ENCODE measurements at regions not wholly inside any gene's neighbourhood (a gene's known extent, or its start where the extent isn't known, plus 50 kb on each side); places are given as distances from the start of the nearest gene placed in this dataset.

DNA sequence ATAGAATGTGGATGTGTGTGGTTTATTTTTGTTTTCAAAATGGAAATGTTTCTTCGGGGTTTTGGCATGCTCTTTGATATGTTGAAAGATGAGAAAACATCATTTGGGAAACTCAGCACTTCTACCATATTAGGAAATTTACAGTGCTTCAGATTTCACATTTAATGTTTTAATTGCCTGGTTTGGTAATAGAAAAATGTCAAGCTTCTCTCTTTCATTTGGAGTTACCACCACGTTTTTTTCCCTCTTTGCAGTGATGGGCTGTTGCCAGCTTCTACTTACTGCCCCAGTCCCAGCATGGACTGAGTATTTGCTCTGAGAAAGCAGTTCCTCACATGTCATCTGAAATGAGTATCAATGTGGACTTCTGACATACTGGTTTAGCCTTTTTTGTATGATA is 267.7 kb downstream of the PRL start:
- Histone ChIP-seq H2AFZ (ENCODE audit: insufficient read depth, low read length, poor library complexity) (no peak overlapping the region), H3K23ac (ENCODE audit: low read length) (no peak overlapping the region), H3K36me3 (ENCODE audit: control insufficient read depth in 1 of 2, insufficient read depth in 2 of 2, low read length in 2 of 2) (no peaks in the 10 kb centered on the region), H3K14ac (ENCODE audit: low read length) (no peak overlapping the region), H3K27me3 (ENCODE audit: insufficient read depth, low read length) (no peaks in the 10 kb centered on the region), H2BK12ac (ENCODE audit: low read length) (no peak overlapping the region), H2BK5ac (ENCODE audit: low read depth, low read length, poor library complexity) (no peak overlapping the region), H3K9me3 (ENCODE audit: insufficient read depth, low read depth, low read length) (no peaks in the 10 kb centered on the region), H3K9ac (ENCODE audit: low read length) (no peak overlapping the region), H3K79me2 (ENCODE audit: control insufficient read depth, insufficient read depth, low read length, poor library complexity) (peaks cover 3% of the 10 kb centered on the region), H4K8ac (ENCODE audit: low read depth, low read length) (no peak overlapping the region), H3K27ac (ENCODE audit: low read depth, low read length) (peak overlapping the region; percentile 43), H3K79me1 (ENCODE audit: low read length) (peaks cover 22% of the 10 kb centered on the region), H2BK120ac (ENCODE audit: insufficient read depth, low read length, poor library complexity) (no peak overlapping the region), H3K4ac (ENCODE audit: low read depth, low read length) (no peak overlapping the region), H4K12ac (ENCODE audit: low read depth, low read length) (no peak overlapping the region), H3K18ac (ENCODE audit: low read length) (no peak overlapping the region), H3K4me1 (ENCODE audit: control insufficient read depth in 1 of 2, insufficient read depth in 2 of 2, low read length in 2 of 2) (peaks cover 9 to 11% of the 10 kb centered on the region in 2 experiments), H2AK5ac (ENCODE audit: low read length) (no peak overlapping the region), H3K4me3 (ENCODE audit: low read depth, low read length) (no peak overlapping the region), H4K91ac (ENCODE audit: low read depth, low read length) (no peak overlapping the region), H3K4me2 (ENCODE audit: low read length) (no peak overlapping the region)
- DNase-seq, result no peak
- WGBS (ENCODE audit: extremely low coverage, insufficient coverage, insufficient read length), result no CpG with 5 or more reads among the region's 2 CpGs

DNA sequence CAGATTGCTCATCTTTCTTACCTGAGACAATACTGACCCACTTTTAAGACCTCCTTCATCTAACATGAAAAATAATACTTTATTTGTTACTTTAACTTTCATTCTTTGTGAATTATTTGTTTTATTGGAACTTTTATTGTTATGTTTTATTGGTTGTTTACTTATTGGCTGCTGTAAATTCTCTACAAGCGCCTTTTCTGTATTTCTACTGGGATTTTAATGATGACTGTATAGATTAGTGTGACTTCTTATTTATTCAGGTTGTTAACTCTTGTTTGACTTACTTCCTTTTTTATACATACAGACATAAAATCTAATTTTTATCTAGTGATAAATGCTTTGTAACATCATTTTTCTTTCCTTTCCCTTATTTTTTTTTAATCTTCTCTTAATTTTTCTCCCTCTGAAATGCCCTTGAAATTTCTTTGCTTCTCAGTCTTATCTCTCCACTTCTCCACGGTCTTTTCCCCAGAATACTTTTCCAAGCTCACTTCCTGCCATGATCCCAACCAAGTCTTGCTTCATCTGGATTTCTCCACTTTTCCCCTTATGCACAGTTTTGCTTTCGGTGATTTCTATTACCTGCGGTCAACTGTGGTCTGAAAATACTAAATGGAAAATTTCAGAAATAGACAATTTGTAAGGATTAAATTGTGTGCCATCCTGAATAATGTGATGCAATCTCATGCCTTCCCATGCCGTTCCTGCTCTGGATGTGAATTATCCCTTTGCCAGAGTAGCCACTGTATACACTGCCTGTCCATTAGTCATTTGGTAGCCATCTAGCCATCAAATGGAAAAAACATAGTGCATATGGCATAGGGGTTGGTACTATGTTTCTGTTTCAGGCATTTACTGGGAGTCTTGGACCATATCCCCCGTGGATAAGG is 265.9 kb downstream of the PRL start:
- no peak overlapping the region for H2BK12ac ChIP-seq (ENCODE audit: low read length)
- no peaks in the 10 kb centered on the region for H3K36me3 ChIP-seq (ENCODE audit: control insufficient read depth in 1 of 2, insufficient read depth in 2 of 2, low read length in 2 of 2)
- no peak overlapping the region for H3K18ac ChIP-seq (ENCODE audit: low read length)
- no peak overlapping the region for H3K9ac ChIP-seq (ENCODE audit: low read length)
- no peak overlapping the region for H2AK5ac ChIP-seq (ENCODE audit: low read length)
- H3K4ac ChIP-seq (ENCODE audit: low read depth, low read length), result no peak overlapping the region
- H4K8ac ChIP-seq (ENCODE audit: low read depth, low read length), result no peak overlapping the region
- no peak for DNase-seq
- no peak overlapping the region for H4K12ac ChIP-seq (ENCODE audit: low read depth, low read length)
- H3K4me3 ChIP-seq (ENCODE audit: low read depth, low read length), result no peak overlapping the region
- no peak overlapping the region for H3K14ac ChIP-seq (ENCODE audit: low read length)
- WGBS (ENCODE audit: extremely low coverage, insufficient coverage, insufficient read length), result no CpG with 5 or more reads among the region's 6 CpGs
- H2BK120ac ChIP-seq (ENCODE audit: insufficient read depth, low read length, poor library complexity), result no peak overlapping the region
- no peak overlapping the region for H3K27ac ChIP-seq (ENCODE audit: low read depth, low read length)
- peaks cover 25% of the 10 kb centered on the region for H3K79me1 ChIP-seq (ENCODE audit: low read length)
- H3K9me3 ChIP-seq (ENCODE audit: insufficient read depth, low read depth, low read length), result no peaks in the 10 kb centered on the region
- H3K79me2 ChIP-seq (ENCODE audit: control insufficient read depth, insufficient read depth, low read length, poor library complexity), result peaks cover 4% of the 10 kb centered on the region
- no peak overlapping the region for H3K23ac ChIP-seq (ENCODE audit: low read length)
- no peak overlapping the region for H4K91ac ChIP-seq (ENCODE audit: low read depth, low read length)
- H3K4me1 ChIP-seq (ENCODE audit: control insufficient read depth in 1 of 2, insufficient read depth in 2 of 2, low read length in 2 of 2), result peaks cover 12 to 16% of the 10 kb centered on the region in 2 experiments
- no peak overlapping the region for H2AFZ ChIP-seq (ENCODE audit: insufficient read depth, low read length, poor library complexity)
- no peak overlapping the region for H2BK5ac ChIP-seq (ENCODE audit: low read depth, low read length, poor library complexity)
- H3K27me3 ChIP-seq (ENCODE audit: insufficient read depth, low read length), result no peaks in the 10 kb centered on the region
- no peak overlapping the region for H3K4me2 ChIP-seq (ENCODE audit: low read length)

DNA sequence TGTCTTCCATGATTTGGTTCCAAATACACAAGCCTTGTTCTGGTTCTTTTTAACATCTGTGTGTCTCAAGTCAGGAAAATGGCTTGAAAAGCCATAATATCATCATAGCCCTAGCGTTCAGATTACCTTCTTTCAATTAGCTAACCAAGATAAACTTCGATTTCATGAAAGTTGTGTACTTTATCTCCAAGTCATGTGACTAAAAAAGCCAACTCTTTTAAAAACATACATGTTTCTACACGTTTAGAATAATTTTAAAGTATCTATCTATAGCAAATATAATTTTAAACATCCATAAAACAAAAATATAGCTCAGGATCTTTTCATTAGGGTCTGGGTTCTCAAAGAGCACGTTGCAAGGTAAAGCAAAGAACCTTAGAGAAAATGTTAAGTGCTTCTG is 261.1 kb downstream of the PRL start:
- H3K79me2 ChIP-seq (ENCODE audit: control insufficient read depth, insufficient read depth, low read length, poor library complexity), result peaks cover 4% of the 10 kb centered on the region
- no peak overlapping the region for H4K8ac ChIP-seq (ENCODE audit: low read depth, low read length)
- no peak overlapping the region for H3K4me3 ChIP-seq (ENCODE audit: low read depth, low read length)
- peaks cover 24% of the 10 kb centered on the region for H3K79me1 ChIP-seq (ENCODE audit: low read length)
- peak overlapping the region; percentile 90 for H3K27ac ChIP-seq (ENCODE audit: low read depth, low read length)
- no peak overlapping the region for H2AFZ ChIP-seq (ENCODE audit: insufficient read depth, low read length, poor library complexity)
- H3K27me3 ChIP-seq (ENCODE audit: insufficient read depth, low read length), result no peaks in the 10 kb centered on the region
- H4K12ac ChIP-seq (ENCODE audit: low read depth, low read length), result no peak overlapping the region
- H3K4me2 ChIP-seq (ENCODE audit: low read length), result peak overlapping the region; percentile 3
- peak overlapping the region; percentile 84 for H4K91ac ChIP-seq (ENCODE audit: low read depth, low read length)
- DNase-seq, result no peak
- no peak overlapping the region for H3K14ac ChIP-seq (ENCODE audit: low read length)
- WGBS (ENCODE audit: extremely low coverage, insufficient coverage, insufficient read length), result no CpG with 5 or more reads among the region's 4 CpGs
- H2BK120ac ChIP-seq (ENCODE audit: insufficient read depth, low read length, poor library complexity), result peak overlapping the region; percentile 84
- H3K23ac ChIP-seq (ENCODE audit: low read length), result no peak overlapping the region
- no peak overlapping the region for H2BK12ac ChIP-seq (ENCODE audit: low read length)
- peak overlapping the region; percentile 37 for H3K9ac ChIP-seq (ENCODE audit: low read length)
- H2BK5ac ChIP-seq (ENCODE audit: low read depth, low read length, poor library complexity), result no peak overlapping the region
- H3K4ac ChIP-seq (ENCODE audit: low read depth, low read length), result no peak overlapping the region
- no peaks in the 10 kb centered on the region for H3K36me3 ChIP-seq (ENCODE audit: control insufficient read depth in 1 of 2, insufficient read depth in 2 of 2, low read length in 2 of 2)
- H3K18ac ChIP-seq (ENCODE audit: low read length), result no peak overlapping the region
- no peak overlapping the region for H2AK5ac ChIP-seq (ENCODE audit: low read length)
- peaks cover 12 to 22% of the 10 kb centered on the region in 2 experiments for H3K4me1 ChIP-seq (ENCODE audit: control insufficient read depth in 1 of 2, insufficient read depth in 2 of 2, low read length in 2 of 2)
- no peaks in the 10 kb centered on the region for H3K9me3 ChIP-seq (ENCODE audit: insufficient read depth, low read depth, low read length)

DNA sequence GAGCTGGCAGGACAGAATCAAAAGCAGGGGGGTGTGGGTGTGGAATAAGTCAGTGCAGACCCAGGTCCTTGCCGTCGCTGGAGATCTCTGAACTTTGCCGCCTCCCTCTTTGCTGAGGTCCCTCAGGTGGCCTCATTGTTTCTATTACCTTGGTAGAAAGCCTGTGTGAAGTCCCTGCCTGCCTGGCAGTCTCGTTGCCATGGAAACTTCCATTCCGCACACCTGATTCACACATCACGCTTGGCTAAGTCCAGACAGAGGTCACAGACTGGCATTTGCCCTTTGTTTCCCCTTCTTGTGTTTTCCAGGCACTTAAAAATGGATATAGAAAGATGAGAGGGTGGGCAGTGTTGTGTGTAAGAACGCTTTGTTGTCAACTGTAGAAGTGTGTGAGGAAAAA is 260.6 kb downstream of the PRL start:
- H4K91ac ChIP-seq (ENCODE audit: low read depth, low read length), result no peak overlapping the region
- no peak overlapping the region for H3K14ac ChIP-seq (ENCODE audit: low read length)
- H2BK5ac ChIP-seq (ENCODE audit: low read depth, low read length, poor library complexity), result peak overlapping the region; percentile 75
- no peak overlapping the region for H3K18ac ChIP-seq (ENCODE audit: low read length)
- no peak overlapping the region for H3K23ac ChIP-seq (ENCODE audit: low read length)
- no peak overlapping the region for H4K8ac ChIP-seq (ENCODE audit: low read depth, low read length)
- H3K36me3 ChIP-seq (ENCODE audit: control insufficient read depth in 1 of 2, insufficient read depth in 2 of 2, low read length in 2 of 2), result no peaks in the 10 kb centered on the region
- no peaks in the 10 kb centered on the region for H3K27me3 ChIP-seq (ENCODE audit: insufficient read depth, low read length)
- WGBS (ENCODE audit: extremely low coverage, insufficient coverage, insufficient read length), result no CpG with 5 or more reads among the region's 7 CpGs
- H3K4me3 ChIP-seq (ENCODE audit: low read depth, low read length), result no peak overlapping the region
- no peak overlapping the region for H3K9ac ChIP-seq (ENCODE audit: low read length)
- peak overlapping the region; percentile 66 for H2BK120ac ChIP-seq (ENCODE audit: insufficient read depth, low read length, poor library complexity)
- no peak overlapping the region for H2AK5ac ChIP-seq (ENCODE audit: low read length)
- H3K4me2 ChIP-seq (ENCODE audit: low read length), result no peak overlapping the region
- peaks cover 24% of the 10 kb centered on the region for H3K79me1 ChIP-seq (ENCODE audit: low read length)
- peaks cover 12 to 22% of the 10 kb centered on the region in 2 experiments for H3K4me1 ChIP-seq (ENCODE audit: control insufficient read depth in 1 of 2, insufficient read depth in 2 of 2, low read length in 2 of 2)
- DNase-seq, result peak; percentile 91 to 97
- no peaks in the 10 kb centered on the region for H3K9me3 ChIP-seq (ENCODE audit: insufficient read depth, low read depth, low read length)
- peaks cover 4% of the 10 kb centered on the region for H3K79me2 ChIP-seq (ENCODE audit: control insufficient read depth, insufficient read depth, low read length, poor library complexity)
- H2AFZ ChIP-seq (ENCODE audit: insufficient read depth, low read length, poor library complexity), result no peak overlapping the region
- H3K4ac ChIP-seq (ENCODE audit: low read depth, low read length), result no peak overlapping the region
- peak overlapping the region; percentile 97 for H3K27ac ChIP-seq (ENCODE audit: low read depth, low read length)
- H2BK12ac ChIP-seq (ENCODE audit: low read length), result no peak overlapping the region
- no peak overlapping the region for H4K12ac ChIP-seq (ENCODE audit: low read depth, low read length)

All from trophoblast cell (in vitro differentiated cells and primary cell).